ENCODE measurements at regions not wholly inside any gene's neighbourhood (a gene's known extent, or its start where the extent isn't known, plus 50 kb on each side); places are given as distances from the start of the nearest gene placed in this dataset.

DNA sequence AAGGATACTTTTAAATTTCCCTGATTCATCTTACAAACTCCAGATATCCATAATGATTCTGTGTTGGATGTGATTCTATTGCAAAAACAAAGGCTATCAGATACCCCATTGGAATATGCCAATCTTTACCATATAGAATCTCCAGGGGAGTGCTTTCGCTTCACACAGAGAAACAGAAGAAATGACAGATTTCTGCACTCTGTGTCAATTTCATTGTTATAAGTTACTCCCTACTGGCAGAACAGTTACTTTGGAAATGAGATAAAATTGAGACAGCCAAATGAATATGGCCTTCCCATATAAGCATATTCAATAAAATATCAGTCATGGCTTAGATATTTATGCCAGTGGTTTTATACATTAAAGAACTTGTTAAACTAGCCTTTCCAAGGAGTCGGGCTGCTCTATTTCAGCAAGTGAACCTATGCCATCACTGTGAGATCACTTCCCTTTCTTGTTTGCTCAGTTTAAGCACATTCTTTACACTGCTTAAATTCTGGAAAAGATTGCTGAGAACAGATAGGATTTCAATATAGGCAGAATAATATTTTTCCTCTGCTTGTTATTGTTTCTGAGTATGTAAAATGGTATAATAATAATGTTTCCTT is 127.5 kb upstream of the ANXA10 start:
- DNase-seq (ENCODE audit: low read depth, low spot score), result no peak
- H3K4me3 ChIP-seq (ENCODE audit: low read depth, low read length), result no peak overlapping the region
- ChIA-PET CTCF (no interaction called here), POLR2A (no interaction called here)
- TF ChIP-seq, protein P1, sequence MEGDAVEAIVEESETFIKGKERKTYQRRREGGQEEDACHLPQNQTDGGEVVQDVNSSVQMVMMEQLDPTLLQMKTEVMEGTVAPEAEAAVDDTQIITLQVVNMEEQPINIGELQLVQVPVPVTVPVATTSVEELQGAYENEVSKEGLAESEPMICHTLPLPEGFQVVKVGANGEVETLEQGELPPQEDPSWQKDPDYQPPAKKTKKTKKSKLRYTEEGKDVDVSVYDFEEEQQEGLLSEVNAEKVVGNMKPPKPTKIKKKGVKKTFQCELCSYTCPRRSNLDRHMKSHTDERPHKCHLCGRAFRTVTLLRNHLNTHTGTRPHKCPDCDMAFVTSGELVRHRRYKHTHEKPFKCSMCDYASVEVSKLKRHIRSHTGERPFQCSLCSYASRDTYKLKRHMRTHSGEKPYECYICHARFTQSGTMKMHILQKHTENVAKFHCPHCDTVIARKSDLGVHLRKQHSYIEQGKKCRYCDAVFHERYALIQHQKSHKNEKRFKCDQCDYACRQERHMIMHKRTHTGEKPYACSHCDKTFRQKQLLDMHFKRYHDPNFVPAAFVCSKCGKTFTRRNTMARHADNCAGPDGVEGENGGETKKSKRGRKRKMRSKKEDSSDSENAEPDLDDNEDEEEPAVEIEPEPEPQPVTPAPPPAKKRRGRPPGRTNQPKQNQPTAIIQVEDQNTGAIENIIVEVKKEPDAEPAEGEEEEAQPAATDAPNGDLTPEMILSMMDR (IDR thresholded peaks at IDR 0.05; ENCODE audit: insufficient read depth, low read length, missing control alignments), result no peak

DNA sequence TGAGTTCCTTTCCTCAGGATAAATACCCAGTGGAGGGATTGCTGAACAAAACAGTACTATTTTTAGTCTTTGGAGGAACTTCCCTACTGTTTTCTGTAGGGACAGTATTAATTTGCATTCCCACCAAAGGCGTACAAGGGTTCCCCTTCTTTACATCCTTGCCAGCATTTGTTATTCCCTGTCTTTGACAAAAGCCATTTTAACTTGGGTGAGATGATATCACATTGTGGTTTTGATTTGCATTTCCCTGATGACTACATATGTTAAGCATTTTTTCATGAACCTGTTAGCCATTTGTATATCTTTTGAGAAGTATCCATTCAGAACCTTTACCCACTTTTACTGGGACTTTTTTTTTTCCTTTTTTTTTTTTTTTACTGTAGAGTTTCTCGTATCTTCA is 126.2 kb upstream of the ANXA10 start:
- TF ChIP-seq, protein P1 (IDR thresholded peaks at IDR 0.05; ENCODE audit: insufficient read depth, low read length, missing control alignments), result no peak
- POLR2A ChIA-PET, result no interaction called here
- no peak for DNase-seq (ENCODE audit: low read depth, low spot score)
- CTCF ChIA-PET, result no interaction called here
- no peak overlapping the region for H3K4me3 ChIP-seq (ENCODE audit: low read depth, low read length)

DNA sequence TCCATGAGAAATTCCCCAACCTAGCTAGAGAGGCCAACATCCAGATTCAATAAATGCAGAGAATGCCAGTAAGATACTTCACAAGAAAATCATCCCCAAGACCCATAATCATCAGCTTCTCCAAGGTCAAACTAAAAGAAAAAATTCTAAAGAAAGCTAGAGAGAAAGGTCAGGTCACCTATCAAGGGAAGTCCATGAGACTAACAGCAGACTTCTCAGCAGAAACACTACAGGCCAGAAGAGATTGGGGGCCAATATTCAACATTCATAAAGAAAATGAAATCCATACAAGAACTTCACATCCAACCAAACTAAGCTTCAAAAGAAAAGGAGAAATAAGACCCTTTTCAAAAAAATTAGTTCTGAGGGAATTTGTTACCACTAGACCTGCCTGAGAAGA is 118.8 kb upstream of the ANXA10 start:
- H3K4me3 ChIP-seq (ENCODE audit: low read depth, low read length), result no peak overlapping the region
- TF ChIP-seq, protein P1 (IDR thresholded peaks at IDR 0.05; ENCODE audit: insufficient read depth, low read length, missing control alignments), result no peak
- ChIA-PET CTCF (no interaction called here), POLR2A (no interaction called here)
- no peak for DNase-seq (ENCODE audit: low read depth, low spot score)

DNA sequence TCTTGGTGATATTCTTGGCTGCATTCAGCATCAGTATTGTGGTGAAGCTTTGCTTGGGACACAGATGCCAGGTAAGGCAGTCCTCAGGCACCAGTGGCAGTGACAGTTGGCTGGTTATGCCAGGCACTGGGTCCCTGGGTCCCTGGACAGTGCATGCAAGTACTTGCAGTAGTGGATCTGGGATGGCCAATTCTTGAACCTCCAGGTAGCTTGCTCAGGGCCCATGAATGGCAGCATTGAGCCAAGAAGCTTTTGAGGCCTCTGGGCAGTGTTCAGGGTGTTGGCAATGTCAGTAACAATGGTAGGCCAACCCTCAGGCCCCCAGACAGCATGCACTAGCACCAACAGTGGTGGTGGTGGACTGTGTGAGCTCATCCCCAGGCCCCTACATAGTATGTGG is 106.8 kb upstream of the ANXA10 start:
- no peak for DNase-seq (ENCODE audit: low read depth, low spot score)
- TF ChIP-seq, protein P1 (IDR thresholded peaks at IDR 0.05; ENCODE audit: insufficient read depth, low read length, missing control alignments), result no peak
- ChIA-PET POLR2A (no interaction called here), CTCF (no interaction called here)
- H3K4me3 ChIP-seq (ENCODE audit: low read depth, low read length), result no peak overlapping the region

DNA sequence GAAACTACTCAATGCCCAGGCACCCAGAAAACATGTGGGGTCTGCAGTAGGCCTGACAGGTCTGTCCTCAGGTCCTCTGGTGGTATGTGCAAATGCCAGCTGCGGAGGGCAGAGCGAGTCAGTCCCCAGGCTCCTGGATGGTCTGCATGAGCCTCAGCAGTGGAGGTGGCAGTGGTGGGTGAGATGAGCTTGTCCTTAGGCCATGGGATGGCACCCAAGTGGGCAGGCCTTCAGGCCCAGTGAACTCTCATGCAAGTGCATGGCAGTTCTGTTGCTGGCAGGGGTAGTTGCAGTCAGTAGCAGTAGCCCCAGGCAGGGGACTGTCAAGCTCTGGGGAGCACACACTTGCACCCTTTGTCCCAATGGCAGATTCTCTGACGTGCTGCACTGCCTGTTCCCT is 106.3 kb upstream of the ANXA10 start:
- ChIA-PET POLR2A (no interaction called here), CTCF (no interaction called here)
- DNase-seq (ENCODE audit: low read depth, low spot score), result no peak
- TF ChIP-seq, protein P1 (IDR thresholded peaks at IDR 0.05; ENCODE audit: insufficient read depth, low read length, missing control alignments), result no peak
- no peak overlapping the region for H3K4me3 ChIP-seq (ENCODE audit: low read depth, low read length)

DNA sequence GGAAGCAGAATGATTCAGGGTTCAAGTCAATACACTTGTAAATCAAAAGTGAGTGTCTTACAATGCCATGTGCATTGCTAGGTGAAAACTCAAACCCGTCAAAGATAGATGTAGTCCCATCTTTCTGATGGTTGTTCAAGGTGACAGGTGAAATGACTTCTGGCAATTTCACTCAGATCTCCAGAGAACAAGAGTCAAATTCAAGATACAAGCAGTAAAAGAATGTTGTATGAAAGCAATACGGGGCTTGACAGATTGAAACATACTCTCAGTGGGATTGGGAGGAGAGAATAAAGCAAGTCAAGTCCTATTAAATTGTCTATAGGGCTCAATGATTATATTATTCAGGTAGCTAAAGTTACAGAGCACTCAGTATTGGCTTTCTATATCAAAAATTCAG is 105.1 kb upstream of the ANXA10 start:
- ChIA-PET POLR2A (no interaction called here), CTCF (interaction anchor here (1.4 kb wide), 1 partner anchor 167 kb away, joined by 6 read pairs; no protein-coding TSS in a partner anchor)

More for the DNA sequence above, 105.1 kb upstream of the ANXA10 start:
- TF ChIP-seq, protein P1 (IDR thresholded peaks at IDR 0.05; ENCODE audit: insufficient read depth, low read length, missing control alignments), result no peak
- no peak for DNase-seq (ENCODE audit: low read depth, low spot score)
- no peak overlapping the region for H3K4me3 ChIP-seq (ENCODE audit: low read depth, low read length)

Measured in AG04449 (cell line).